HG02973 (cell line): ENCODE measurements at regions not wholly inside any gene's neighbourhood (a gene's known extent, or its start where the extent isn't known, plus 50 kb on each side); places are given as distances from the start of the nearest gene placed in this dataset.

Experiments used
- ATAC-seq: cut with Tn5 transposase; IDR thresholded peaks from one replicate; pipeline ENCODE4 v1.9.1; 2021; ENCODE audit warnings: moderate library complexity; ENCODE audit not compliant: unreplicated experiment

DNA sequence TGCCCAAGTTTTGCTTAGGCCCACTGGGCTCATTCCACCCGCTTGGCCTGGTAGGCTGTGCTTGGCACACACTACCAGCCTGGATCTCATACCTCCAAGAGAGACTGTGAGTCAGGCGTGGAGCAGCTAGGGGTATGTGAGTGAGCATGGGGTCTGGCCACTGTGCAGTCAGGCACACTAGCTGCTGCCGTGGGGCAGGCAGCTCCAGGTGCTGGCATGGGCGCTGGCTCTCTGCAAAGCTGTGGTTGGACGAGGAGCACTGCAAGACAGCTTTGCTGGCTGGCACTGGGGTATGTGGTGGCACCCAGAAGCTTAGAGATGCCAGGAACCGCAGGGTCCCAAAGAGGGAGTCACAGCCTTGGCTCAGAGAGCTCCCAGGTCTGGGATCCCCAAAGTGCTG lies 377.8 kb downstream of the KCTD8 start:
- no peak for ATAC-seq

- ATAC-seq: no peak
These were observed 376.4 kb downstream of the KCTD8 start for GRCh38 chr4:44071959-44072955.

- ATAC-seq: no peak
These were observed 361.9 kb downstream of the KCTD8 start for GRCh38 chr4:44086753-44087152.

DNA sequence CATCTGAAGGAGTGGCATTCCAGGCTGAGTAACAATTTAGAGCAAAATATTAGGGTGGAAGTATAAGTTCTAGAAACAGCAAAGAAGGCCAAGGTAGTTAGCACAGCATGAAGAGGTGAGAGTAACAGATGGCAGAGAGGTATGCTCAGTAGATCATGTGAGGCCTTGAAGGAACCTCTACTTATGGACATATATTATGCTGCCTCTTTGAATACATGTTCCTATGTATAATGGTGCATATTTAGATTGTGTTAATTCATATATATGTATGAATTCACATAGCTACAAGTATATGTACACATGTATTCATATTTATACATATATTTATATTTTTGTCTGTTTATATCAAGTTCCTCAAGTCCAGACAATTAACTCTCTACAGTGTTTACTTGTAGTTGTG lies 355.2 kb downstream of the KCTD8 start:
- ATAC-seq: no peak

GRCh38 chr4:44098973-44099372 lies 349.6 kb downstream of the KCTD8 start:
- ATAC-seq: no peak

DNA sequence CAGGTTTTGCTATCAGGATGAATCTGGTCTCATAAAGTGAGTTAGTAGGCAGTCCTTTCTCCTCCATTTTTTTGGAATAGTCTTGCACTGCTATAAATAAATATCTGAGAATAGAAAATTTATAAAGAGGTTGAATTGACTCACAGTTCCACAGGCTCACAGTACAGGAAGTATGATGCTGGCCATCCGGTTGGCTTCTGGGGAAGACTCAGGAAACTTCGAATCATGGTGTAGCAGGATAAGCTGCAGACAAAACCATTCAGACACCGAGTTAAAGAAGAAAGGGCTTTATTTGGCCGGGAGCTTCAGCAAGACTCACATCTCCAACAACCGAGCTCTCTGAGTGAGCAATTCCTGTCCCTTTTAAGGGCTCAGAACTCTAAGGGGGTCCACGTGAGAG lies 348.2 kb downstream of the KCTD8 start:
- ATAC-seq: no peak

- ATAC-seq: no peak
These were observed 329.5 kb downstream of the KCTD8 start for GRCh38 chr4:44118971-44119680.

DNA sequence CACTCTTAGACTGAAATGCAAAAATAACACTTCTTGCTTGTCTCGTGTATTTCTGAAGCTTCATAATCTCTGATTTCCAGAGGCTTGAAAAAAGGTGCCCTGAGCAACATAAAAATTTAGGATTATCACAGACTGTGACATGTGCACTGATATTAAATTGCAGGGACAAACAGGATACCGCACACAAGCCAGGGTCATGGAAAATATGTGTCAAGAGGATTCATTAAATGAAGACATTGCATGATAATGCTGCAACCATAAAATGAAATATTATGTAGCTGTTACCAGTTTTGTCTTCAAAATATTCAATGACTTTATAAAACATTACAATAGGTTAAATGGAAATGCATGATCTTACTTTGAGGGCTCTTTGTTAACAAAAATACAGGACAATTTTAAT lies 328.0 kb downstream of the KCTD8 start:
- no peak for ATAC-seq

- ATAC-seq: no peak
These were observed 327.4 kb downstream of the KCTD8 start for GRCh38 chr4:44121210-44121609.
